HG03442 (cell line): ENCODE measurements at regions not wholly inside any gene's neighbourhood (a gene's known extent, or its start where the extent isn't known, plus 50 kb on each side); places are given as distances from the start of the nearest gene placed in this dataset.
"Not testable (repeated sequence)": the region's sequence is repeated elsewhere in the genome, so short reads cannot be mapped to it uniquely, and the experiment has no call there.

Source experiments
- ATAC-seq: cut with Tn5 transposase; IDR thresholded peaks from one replicate; pipeline ENCODE4 v1.9.1; 2021; ENCODE audit warnings: mild to moderate bottlenecking, moderate library complexity; ENCODE audit not compliant: unreplicated experiment

DNA sequence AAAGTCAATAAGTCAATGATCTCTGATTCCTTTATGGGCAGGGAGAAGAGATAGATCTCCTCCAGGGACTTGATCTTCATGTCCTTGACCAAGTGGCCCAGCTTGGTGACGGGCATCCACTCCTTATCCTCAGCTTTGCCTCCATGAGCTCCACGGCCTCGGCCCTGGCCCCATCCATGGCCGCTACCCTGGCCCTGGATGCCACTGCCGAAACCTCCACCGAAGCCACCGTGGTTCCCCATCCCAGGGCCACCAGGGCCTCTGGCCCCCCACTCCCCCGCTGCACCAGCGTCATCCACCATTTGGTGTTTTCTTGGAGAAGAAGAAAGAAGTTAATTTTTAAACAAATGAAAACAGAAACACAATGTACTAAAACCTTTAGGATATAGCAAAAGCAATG lies 518.1 kb downstream of the GRXCR1 start:
- ATAC-seq, result no peak

DNA sequence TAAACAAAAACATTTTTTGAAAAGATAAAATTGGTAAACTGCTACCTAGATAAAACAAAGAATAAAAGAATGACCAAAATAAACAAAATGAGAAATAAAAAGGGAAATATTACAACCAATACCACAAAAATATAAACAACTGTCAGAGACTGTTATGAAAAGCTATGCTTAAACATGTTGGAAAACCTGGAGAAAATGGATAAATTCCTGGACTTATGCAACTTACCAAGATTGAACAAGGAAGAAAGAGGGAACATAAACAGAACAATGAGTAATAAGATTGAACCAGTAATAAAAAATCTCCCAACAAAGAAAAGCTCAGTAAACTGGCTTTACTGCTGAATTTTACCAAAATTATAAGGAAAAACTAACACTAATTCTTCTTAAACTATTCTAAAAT lies 518.7 kb downstream of the GRXCR1 start:
- ATAC-seq, result no peak

DNA sequence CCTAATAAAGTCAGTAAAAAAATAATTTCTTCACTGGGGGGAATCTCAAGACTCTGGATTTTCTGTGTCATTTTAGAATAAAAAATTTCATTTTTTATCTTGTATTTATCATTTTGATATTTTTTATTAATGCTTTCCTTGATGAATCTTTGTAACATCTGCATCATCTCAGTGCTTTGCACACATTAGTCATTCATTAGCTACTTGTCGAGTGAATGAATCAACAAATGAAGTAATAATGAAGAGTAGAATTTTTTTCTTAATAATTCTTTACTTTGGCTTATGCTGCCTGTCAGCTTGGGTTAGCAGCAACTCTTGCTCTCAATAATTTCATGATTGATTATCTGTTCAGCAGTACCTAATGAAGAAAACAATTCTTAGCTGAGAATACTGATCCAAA lies 530.8 kb downstream of the GRXCR1 start:
- ATAC-seq, result no peak

DNA sequence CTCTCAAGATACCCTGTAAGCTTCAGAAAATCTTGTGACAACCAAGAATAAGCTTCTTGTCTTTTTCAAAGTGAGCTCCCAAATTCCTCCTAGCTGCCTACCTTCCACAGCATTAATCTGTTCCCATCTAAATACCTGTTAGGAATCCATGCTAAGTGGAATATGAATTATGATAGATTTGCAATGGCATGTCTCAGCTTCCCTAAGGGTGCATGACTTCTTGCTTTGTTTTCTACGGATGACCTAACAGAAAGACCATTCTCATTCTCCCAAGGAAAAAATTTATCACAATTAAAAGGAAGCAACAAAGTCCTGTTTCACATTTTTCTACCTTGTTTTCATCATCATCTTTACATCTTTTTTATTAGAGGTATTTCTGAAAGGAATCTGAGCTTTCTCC lies 532.7 kb downstream of the GRXCR1 start:
- no peak for ATAC-seq

DNA sequence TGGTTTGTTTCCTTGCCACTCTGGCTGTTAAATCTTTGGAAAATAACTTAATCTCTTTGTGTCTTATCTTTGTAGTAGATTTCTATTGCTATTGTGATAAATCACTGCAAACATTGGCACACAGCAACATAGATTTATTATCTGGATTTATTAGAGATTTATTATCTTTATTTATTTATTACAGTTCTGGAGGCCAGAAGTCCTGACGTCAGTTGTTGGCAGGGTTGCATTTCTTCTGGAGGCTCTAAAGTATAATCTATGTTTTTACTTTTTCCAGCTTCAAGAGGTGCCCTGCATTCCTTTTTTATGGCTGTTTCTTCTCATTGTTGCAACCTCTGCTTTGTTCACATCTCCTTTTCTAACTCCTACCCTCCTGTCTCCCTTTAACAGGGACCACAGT lies 542.8 kb downstream of the GRXCR1 start:
- no peak for ATAC-seq

DNA sequence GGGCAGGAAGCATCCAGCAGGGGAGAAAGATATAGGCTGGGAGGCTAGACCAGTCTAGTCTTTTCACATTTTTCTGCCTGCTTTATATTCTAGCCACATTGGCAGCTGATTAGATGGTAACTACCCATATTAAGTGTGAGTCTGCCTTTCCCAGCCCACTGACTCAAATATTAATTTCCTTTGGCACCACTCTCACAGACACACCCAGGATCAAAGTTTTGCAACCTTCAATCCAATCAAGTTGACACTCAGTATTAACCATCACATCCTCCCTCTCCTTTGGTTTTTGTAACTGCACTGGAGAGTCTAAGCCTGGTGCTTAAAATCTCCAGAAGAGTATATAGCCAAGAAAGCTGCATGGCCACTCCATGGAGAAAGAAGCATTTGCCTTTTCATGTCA lies 560.4 kb downstream of the GRXCR1 start:
- no peak for ATAC-seq

DNA sequence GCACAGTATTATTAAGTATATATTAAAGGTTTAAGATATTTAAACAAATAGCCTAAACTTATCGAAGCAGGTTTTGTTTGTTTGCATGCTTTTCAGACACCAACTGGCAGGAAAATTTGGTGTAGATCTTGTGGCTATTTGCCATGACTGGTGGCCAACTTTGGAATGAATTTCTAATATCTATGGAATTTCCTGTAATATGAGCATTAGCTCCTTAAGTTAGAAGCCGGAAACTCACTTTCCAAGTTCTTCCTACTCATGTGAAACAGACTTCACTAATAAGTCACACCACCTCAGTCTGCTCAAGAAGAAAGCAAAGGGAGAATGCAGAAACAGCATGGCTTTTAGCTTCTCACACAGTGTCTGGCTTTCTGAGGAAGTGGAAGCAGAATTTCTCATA lies 563.9 kb downstream of the GRXCR1 start:
- ATAC-seq, result no peak

DNA sequence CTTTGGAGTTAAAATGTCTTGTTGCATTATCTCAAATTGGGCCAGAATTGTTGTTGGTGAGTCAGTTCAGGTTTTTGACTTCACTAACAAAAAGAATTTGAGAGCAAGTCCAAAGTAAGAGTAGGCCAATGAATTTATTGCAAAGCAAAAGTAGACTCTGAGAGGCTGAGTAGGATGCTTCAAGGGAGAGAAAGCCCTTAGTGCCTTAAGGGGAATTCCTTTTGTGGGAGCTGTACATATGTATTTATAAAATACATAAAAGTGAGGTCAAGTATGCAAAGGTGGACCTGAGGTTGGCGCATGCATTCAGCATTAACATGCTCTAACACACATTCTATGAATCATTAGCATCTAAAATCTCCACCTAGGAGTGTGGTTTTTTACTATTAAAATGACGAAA lies 565.4 kb downstream of the GRXCR1 start:
- ATAC-seq, result no peak

DNA sequence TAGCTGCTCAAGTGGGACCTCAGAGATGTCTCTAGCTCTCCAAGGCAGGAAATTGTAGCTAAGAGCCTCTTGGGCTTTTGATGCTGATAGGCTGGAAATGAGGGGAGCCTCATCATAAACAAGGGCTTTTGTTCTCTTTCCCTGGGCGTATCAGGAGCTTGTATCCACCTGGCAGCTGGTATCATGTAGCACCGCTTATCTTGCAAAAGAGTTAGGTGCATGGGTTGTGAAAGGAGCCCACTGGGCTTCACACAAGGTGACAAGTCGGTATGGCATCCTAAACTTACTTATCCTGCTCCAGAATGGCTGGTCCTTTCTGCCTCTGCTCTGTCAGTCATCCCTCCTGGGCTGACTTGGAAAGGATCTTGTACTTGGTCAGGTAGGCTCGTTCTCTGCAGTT lies 565.8 kb downstream of the GRXCR1 start:
- no peak for ATAC-seq

DNA sequence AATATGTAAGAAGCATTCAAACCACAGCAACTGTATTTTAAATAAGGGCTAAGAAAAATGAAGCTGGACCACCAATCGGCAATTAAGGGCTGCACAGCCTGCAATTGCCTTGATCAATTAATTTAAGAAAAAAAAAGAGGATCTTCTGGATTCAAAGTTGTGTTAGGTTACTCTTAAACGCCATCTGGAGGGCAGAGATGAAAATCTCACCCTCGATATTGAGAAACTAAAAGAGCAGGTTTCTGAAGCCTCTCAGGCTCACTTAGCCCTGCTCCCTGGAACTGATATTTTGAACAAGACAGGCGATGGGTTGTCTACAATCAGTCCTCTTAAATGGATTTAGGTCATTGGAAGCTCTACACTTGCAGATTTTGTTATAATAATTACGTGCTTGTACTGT lies 579.4 kb downstream of the GRXCR1 start:
- no peak for ATAC-seq

DNA sequence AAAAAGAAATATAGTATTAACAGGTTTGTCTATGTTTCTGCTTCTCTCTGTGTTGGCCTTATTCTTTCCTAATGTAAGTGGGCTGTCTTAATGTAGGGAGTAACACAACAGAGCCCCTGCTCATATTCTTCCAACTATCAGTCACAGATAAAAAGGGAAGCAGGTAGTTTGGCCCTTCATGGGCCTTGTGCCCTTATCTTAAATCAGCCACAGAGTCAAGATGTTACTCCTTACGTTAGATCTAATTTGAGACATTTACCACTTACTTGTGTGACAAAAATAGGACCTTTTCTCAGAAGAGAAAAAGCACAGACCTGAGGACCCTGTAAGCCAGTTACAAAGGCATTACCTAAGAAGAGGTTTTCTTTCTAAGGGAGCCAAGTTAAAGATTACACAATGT lies 589.0 kb downstream of the GRXCR1 start:
- ATAC-seq, result no peak

DNA sequence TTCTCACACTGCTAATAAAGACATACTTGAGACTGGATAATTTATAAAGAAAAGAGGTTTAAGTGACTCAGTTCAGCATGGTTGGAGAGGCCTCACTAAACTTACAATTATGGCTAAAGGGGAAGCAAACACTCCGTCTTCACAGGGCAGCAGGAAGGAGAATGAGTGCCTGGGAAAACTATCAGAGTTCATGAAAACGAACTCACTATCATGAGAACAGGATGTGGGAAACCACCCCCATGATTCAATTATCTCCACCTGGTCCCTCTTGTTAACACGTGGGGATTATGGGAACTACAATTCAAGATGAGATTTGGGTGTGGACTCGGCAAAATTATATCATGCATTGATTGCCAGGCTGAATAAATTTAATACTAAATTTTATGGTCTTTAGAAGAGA lies 592.7 kb downstream of the GRXCR1 start:
- ATAC-seq, result no peak

DNA sequence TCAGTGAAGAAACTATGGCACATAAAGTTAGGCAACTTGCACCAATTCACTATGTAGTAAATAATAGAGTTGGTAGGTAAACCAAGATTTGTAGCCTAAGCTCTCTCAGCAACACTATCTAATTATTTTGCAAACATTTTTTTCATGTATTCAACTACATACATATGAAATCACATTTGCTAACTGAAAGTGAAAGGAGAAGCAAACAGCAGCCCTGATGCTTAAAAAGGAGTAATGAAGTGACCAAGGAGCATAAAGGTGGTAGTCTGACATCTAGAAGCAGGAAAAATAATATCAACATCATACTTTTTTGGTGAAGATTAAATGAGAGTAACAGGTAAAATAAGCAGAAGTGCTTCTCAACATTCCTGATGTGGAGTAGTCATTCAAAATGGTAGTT lies 603.7 kb downstream of the GRXCR1 start:
- ATAC-seq, result no peak

DNA sequence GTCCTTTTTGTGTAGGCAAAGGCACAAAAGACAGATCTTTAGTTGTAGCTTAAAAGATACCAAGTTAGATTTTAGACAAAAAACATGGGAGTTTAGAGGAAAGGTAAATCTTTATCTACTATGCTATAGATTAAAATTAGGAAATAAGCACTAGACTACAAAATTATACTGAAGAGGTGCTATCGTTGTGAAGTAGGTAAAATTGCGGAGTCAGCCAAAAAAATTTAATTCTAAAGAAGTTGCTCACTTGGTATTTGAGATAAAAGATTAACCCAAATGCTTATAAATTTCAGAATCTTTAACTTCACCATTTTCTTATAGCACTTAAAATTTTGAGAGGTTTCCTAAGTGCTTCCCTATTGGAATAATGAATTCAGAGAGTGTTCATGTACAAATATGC lies 604.1 kb downstream of the GRXCR1 start:
- ATAC-seq, result no peak

DNA sequence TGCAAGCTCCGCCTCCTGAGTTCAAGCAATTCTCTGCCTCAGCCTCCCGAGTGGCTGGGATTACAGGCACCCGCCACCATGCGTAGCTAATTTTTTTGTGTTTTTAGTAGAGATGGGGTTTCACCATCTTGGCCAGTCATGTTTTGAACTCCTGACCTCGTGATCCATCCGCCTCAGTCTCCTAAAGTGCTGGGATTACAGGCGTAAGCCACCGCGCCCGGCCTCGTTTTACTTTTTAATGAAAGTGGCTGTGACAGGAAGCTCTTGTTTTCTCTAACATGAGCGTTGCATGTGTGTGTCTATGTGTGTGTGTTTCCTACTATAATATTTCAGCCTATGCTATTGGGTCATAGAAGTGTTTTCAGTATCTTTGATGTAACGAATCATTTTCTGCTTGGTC lies 613.3 kb downstream of the GRXCR1 start:
- not testable (repeated sequence) for ATAC-seq

DNA sequence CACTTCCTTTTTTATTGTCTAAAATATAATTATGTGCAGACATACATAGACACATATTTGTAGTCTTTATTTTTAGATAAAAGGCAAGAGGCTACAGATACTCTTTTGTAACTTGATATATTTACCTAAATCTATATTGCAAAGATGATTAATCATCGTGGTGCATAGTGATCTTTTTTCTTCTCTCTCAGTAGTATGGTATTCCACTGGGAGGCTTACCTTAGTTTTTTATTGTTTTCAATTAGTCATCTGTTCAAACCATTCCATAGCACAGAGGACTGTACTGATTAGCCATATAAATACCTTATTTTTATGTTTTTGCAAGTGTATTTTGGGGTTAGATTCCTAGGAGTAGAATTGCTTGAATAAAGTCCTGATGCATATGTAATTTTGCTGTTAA lies 619.7 kb downstream of the GRXCR1 start:
- no peak for ATAC-seq

DNA sequence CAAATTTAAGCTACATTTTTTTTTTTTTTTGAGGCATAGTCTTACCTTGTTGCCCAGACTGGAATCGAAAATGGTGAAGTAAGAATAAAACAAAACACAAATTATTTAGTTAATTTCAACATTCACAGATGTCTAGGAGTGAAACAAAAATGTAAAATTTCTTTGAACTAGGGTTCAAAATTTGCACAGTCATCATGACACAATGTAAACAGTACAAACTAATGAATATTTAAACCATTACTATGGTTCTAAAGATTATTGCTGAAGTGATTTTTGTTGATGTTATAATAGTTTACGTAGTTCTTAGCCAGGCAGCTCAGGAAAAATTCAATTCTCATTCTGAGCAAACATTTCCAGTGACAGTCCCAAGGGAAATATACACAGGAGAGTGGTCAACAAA lies 633.1 kb downstream of the GRXCR1 start:
- no peak for ATAC-seq

DNA sequence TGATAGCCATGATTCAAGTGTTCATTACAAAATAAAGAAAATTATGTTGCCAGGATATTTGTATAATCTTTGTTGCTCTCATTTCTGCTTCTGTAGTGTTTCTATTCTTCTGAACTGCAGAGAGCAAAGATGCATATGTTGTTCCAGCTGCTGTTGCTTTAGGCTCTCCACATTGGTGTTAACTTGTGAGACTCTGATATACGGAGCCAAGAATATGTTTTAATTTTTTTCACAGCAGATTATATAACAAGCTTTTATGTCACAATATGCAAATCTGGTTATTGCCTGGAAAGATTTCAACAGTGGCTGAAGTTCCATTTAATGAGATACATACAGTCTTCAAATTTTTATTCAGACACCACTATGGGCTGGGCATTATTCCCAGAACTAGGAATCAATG lies 655.0 kb downstream of the GRXCR1 start:
- ATAC-seq, result no peak

DNA sequence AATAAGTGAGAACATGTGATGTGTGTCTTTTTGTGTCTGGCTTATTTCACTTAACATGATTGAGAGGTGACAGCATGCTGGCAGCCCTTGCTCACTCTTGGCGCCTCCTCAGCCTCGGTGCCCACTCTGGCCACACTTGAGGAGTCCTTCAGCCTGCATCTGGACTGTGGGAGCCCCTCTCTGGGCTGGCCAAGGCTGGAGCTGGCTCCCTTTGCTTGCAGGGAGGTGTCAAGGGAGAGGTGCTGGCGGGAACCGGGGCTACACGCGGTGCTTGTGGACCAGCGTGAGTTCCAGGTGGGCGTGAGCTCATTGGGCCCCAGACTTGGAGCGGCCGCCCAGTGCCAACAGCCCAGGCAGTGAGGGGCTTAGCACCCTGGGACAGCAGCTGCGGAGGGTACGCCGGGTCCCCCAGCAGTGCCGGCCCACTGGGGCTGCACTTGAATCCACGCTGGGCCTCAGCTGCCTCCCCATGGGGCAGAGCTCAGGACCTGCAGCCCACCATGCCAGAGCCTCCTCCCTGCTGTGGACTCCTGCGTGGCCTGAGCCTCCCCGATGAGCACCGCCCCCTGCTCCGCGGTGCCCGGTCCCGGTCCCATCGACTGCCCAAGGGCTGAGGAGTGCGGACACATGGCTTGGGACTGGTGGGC lies 658.6 kb downstream of the GRXCR1 start:
- ATAC-seq, result no peak

DNA sequence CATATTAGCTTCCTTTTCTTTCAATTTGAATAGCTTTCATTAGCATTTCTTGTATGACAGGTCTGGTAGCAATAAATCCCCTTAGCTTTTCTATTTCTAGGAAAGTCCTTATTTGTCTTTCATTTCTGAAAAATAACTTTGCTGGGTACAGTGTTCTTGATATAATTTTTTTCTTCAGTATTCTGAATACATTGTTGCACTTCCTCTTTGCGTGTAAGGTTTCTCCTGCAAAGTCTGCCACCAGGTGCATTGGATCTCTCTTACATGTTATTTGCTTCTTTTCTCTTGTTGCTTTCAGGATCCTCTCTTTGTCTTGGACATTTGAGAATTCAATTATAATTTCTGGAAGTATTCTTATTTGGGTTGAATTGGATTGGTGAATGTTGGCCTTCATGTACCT lies 663.7 kb downstream of the GRXCR1 start:
- no peak for ATAC-seq

DNA sequence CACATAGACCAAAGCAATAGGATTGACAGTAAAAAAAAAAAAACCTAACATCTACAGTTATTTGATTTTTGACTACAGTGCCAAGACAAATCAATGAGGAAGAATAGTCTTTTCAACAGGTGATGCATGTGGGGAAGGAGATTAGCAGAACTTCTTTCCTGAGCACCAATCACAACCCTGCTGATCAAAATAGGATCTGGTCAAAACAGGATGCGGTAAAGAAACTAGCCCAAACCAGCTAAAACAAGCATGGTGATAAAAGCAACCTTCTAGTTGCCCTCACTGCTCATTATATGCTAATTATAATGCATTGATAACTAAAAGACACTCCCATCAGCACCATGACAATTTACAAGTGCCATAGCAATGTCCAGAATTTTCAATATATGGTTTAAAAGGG lies 667.5 kb downstream of the GRXCR1 start:
- no peak for ATAC-seq

DNA sequence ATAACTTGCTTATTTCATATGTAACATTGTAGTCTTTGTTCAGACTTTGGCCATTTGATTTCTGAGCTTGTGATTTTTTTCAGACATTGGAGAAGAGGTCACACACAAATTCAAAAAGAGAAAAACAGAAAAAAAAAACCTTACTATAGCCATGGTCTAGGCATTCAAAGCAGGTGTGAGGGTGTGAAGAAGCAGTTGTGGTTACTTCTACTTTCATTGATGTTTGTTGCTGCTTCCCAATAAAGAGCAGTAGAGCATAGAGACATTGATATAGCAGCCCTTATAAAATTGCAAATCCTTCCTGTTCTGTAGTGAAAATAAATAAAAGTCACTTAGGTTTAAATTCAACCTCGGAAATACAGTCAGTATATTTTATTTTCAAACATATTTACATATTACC lies 671.6 kb downstream of the GRXCR1 start:
- no peak for ATAC-seq

DNA sequence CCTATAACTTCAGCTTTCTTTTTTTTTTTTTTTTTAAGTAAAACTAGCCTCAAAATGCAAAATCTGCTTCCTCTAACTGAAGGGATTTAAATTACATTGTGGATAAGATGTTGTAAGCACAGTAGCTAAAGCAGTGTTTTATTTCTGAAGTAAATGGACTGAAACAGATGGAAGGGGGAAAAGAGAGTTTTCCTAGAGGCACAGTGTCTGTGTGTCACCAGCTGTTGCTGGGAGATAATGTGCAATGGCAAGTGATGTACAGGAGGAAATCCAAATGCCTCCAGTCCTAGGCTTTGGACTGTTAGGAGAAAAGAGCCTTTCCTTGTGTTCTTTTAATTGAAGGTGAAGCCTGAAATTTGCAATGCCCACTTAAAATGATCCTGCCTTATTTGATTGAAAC lies 672.1 kb downstream of the GRXCR1 start:
- ATAC-seq, result no peak

DNA sequence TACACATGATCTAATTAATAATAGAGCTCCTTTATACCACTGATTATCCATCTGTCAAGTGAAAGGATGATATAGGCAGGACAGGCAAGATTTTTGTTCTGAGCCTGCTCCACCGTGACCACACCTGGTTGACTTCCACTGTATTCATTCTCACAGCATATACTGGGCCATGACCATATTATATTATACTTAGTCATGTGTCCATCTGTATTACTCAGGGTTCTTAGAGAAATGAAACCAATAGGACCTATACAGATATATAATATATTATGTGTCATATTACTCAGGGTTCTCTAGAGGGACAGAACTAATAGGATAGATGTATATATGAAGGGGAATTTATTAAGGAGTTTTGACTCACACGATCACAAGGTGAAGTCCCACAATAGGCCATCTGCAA lies 675.1 kb downstream of the GRXCR1 start:
- no peak for ATAC-seq
